ENCODE measurements at regions not wholly inside any gene's neighbourhood (a gene's known extent, or its start where the extent isn't known, plus 50 kb on each side); places are given as distances from the start of the nearest gene placed in this dataset.

GRCh38 chr3:27585429-27585828 lies 101.2 kb upstream of the SLC4A7 start:
- H3K4me3 ChIP-seq (ENCODE audit: control insufficient read depth, low read depth, low read length) = no peak overlapping the region
- DNase-seq (ENCODE audit: low read depth) = no peak
- TF ChIP-seq, protein P1, sequence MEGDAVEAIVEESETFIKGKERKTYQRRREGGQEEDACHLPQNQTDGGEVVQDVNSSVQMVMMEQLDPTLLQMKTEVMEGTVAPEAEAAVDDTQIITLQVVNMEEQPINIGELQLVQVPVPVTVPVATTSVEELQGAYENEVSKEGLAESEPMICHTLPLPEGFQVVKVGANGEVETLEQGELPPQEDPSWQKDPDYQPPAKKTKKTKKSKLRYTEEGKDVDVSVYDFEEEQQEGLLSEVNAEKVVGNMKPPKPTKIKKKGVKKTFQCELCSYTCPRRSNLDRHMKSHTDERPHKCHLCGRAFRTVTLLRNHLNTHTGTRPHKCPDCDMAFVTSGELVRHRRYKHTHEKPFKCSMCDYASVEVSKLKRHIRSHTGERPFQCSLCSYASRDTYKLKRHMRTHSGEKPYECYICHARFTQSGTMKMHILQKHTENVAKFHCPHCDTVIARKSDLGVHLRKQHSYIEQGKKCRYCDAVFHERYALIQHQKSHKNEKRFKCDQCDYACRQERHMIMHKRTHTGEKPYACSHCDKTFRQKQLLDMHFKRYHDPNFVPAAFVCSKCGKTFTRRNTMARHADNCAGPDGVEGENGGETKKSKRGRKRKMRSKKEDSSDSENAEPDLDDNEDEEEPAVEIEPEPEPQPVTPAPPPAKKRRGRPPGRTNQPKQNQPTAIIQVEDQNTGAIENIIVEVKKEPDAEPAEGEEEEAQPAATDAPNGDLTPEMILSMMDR (conservative IDR thresholded peaks at IDR 0.05; ENCODE audit: control insufficient read depth, insufficient read depth, low read depth, low read length) = no peak

DNA sequence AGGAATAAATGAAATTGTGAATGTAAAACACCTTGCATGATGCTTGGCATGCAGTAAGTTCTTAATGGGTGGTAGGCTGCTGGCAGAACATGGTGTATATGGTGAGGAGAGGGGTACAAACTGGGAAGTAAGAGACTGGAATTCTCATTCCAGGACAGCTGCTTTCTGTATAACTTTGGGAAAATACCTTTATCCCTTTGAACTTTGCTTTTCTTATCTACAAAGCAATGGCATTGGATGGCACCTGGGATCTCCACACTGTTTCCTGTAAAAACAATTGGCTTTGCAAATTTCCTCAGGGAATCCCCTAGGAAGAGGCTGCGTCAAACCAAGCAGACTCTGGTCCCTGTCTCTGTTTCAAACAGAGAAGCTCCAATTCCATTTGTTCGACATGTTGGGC lies 100.7 kb upstream of the SLC4A7 start:
- H3K4me3 ChIP-seq (ENCODE audit: control insufficient read depth, low read depth, low read length) = no peak overlapping the region
- DNase-seq (ENCODE audit: low read depth) = no peak
- TF ChIP-seq, protein P1 (conservative IDR thresholded peaks at IDR 0.05; ENCODE audit: control insufficient read depth, insufficient read depth, low read depth, low read length) = no peak

- no peak for DNase-seq (ENCODE audit: low read depth)
- H3K4me3 ChIP-seq (ENCODE audit: control insufficient read depth, low read depth, low read length) = no peak overlapping the region
- TF ChIP-seq, protein P1 (conservative IDR thresholded peaks at IDR 0.05; ENCODE audit: control insufficient read depth, insufficient read depth, low read depth, low read length) = no peak
These were observed 97.7 kb upstream of the SLC4A7 start for GRCh38 chr3:27581852-27582251.

GRCh38 chr3:27578032-27578431 lies 93.8 kb upstream of the SLC4A7 start:
- TF ChIP-seq, protein P1 (conservative IDR thresholded peaks at IDR 0.05; ENCODE audit: control insufficient read depth, insufficient read depth, low read depth, low read length) = no peak
- no peak overlapping the region for H3K4me3 ChIP-seq (ENCODE audit: control insufficient read depth, low read depth, low read length)
- peak; percentile 55 for DNase-seq (ENCODE audit: low read depth)

DNA sequence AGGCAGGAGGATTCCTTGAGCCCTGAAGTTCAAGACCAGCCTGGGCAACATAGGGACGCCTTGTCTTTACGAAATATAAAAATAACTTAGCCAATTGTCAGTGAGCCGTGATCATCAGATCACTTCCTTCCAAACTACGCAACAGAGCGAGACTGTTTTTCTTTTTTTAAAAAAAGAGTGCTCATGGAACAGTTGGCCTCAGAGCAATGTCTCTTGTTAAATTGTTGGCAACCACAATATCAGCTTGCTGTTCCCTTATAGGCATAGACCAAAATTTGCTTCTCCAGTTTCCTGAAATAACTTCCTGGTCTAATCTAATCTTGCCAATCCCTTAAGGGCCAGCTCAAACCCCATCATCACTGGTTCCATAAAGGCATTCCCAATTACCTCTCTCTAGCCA lies 93.3 kb upstream of the SLC4A7 start:
- H3K4me3 ChIP-seq (ENCODE audit: control insufficient read depth, low read depth, low read length) = no peak overlapping the region
- peak; percentile 22 for DNase-seq (ENCODE audit: low read depth)
- TF ChIP-seq, protein P1 (conservative IDR thresholded peaks at IDR 0.05; ENCODE audit: control insufficient read depth, insufficient read depth, low read depth, low read length) = no peak

DNA sequence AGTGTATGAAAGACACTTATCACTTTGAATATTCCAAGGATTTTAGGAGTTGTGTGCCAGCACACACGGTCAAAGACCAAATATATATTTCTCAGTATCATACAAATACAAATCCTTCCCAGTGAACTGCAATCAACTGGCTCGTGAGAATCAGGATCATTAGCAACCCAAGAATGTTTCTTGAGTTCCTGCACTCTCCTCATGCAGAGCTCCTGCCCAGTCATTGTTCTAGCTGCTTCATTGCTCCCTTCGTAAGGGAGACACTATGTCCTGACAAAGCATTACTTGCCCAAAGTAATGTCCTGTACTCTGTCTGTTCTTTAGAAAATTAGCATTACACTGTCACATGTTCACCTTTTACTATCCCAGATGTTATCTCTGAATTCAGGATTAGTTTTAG lies 92.0 kb upstream of the SLC4A7 start:
- no peak for DNase-seq (ENCODE audit: low read depth)
- H3K4me3 ChIP-seq (ENCODE audit: control insufficient read depth, low read depth, low read length) = no peak overlapping the region
- TF ChIP-seq, protein P1 (conservative IDR thresholded peaks at IDR 0.05; ENCODE audit: control insufficient read depth, insufficient read depth, low read depth, low read length) = no peak

- TF ChIP-seq, protein P1 (conservative IDR thresholded peaks at IDR 0.05; ENCODE audit: control insufficient read depth, insufficient read depth, low read depth, low read length) = no peak
- H3K4me3 ChIP-seq (ENCODE audit: control insufficient read depth, low read depth, low read length) = no peak overlapping the region
- peak; percentile 27 for DNase-seq (ENCODE audit: low read depth)
These were observed 91.3 kb upstream of the SLC4A7 start for GRCh38 chr3:27575499-27575898.
